ENCODE measurements at regions not wholly inside any gene's neighbourhood (a gene's known extent, or its start where the extent isn't known, plus 50 kb on each side); places are given as distances from the start of the nearest gene placed in this dataset.
A peak's percentile ranks its signal among the peaks of the same experiment; 100 is the strongest.

DNA sequence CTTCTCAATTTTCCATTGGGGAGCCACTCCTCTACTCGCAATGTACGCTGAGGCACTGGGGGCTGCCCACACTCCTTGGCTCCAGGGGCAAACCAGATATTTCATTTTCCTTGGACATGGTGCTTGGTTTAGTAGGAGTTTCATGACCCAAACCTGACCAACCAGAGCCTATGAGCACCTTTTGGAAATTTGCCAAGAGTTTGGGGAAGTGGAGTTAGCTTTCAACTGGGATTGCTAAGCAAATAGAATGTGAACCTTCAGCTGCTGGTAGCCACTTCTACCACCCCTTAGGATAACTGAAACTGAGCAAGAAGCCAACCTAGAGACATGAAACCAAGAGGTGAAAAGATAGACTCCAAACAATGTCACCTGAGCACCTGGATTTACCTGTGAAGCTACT is 74.9 kb upstream of the COL13A1 start:
- no peak for DNase-seq
- 97 to 100% (median 99%) methylated on average over 2 of the region's 2 CpGs for WGBS, 4 donors
- Histone ChIP-seq H3K4me3 (no peak overlapping the region), H3K27ac (no peak overlapping the region), H3K4me1 (replicated peaks in 1 of 2) (peaks cover 6 to 32% of the 10 kb centered on the region in 2 donors), H3K27me3 (no peaks in the 10 kb centered on the region), H3K9me3 (replicated peaks in 1 of 3) (no peaks in the 10 kb centered on the region), H3K36me3 (replicated peaks in 1 of 2) (no peaks in the 10 kb centered on the region)
- intact Hi-C loops (cut with DNase I), result no loop called here
- TF ChIP-seq, protein P1, sequence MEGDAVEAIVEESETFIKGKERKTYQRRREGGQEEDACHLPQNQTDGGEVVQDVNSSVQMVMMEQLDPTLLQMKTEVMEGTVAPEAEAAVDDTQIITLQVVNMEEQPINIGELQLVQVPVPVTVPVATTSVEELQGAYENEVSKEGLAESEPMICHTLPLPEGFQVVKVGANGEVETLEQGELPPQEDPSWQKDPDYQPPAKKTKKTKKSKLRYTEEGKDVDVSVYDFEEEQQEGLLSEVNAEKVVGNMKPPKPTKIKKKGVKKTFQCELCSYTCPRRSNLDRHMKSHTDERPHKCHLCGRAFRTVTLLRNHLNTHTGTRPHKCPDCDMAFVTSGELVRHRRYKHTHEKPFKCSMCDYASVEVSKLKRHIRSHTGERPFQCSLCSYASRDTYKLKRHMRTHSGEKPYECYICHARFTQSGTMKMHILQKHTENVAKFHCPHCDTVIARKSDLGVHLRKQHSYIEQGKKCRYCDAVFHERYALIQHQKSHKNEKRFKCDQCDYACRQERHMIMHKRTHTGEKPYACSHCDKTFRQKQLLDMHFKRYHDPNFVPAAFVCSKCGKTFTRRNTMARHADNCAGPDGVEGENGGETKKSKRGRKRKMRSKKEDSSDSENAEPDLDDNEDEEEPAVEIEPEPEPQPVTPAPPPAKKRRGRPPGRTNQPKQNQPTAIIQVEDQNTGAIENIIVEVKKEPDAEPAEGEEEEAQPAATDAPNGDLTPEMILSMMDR (IDR thresholded peaks at IDR 0.05), result no peak
- TF ChIP-seq POLR2A (IDR thresholded peaks at IDR 0.05), result no peak

DNA sequence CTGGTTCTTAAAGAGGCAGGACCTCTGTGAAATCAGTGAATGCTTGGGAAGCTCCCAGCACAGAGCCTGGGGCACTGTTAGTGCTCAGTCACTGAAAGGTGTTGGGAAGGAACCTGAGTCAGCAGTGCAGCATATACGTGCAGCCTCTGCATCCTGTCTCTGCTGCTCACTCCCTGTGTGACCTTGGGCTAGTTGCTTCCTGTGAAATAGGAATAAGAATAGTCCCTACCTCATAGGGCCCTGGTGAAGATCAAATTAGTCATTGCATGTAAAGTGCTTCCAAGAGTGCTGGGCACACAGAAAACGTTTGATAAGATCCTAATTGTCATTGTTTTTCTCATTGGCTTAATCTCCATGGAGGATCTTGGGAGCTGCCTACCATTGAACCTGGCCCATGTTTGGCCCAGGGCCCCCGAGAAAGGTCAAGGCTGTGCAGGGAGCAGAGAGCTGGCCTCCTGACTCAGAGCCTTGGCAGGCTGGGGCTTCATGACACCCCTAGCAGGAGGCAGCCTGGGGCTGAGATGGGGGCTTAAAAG is 73.3 kb upstream of the COL13A1 start:
- Histone ChIP-seq H3K27me3 (no peaks in the 10 kb centered on the region), H3K36me3 (replicated peaks in 1 of 2) (no peaks in the 10 kb centered on the region), H3K27ac (peak overlapping the region in 3 of 5 donors; percentile 51 to 81 (median 75)), H3K4me1 (replicated peaks in 1 of 2) (peaks cover 6 to 32% of the 10 kb centered on the region in 2 donors), H3K4me3 (no peak overlapping the region), H3K9me3 (replicated peaks in 1 of 3) (no peaks in the 10 kb centered on the region)
- TF ChIP-seq POLR2A (IDR thresholded peaks at IDR 0.05), result no peak
- TF ChIP-seq, protein P1 (IDR thresholded peaks at IDR 0.05), result no peak
- DNase-seq, result peak; percentile 35 to 84 (median 75)
- 10 to 21% (median 15%) methylated on average over 2 to 3 of the region's 3 CpGs for WGBS, 4 donors
- intact Hi-C loops (cut with DNase I), result no loop called here

DNA sequence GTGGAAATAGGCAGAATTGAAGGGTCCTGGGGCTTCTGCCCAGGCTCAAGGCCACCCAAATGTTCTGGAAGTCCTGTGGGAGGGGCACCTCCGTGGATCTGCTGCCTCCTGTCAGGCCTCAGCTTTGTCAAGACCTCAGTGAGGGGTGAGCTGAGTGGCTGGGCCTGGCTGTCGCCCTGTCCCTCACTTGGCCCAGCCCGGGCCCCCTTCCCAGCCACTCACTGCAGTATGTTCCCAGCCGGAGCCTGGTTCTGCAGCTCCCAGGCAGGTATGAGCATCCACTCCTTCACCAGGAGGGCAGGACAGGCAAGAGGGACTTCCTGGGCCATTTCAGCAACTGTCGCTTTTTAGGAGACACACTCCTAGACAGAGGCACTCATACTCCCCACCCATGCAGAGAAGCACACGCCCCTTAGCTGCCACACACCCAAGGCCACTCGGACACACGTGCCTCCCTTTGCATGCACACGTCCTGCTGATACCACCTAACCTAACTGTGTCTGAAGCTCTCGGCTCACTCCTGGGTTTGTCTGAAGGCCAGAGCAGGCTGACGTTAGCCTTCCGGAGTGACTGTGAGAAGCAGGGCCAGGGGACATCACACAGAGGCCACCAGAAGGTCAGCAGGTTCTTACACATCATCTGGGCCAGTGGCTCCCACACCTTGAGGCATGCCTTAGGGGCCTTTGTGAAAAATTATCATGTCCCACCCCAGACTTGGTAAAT is 72.2 kb upstream of the COL13A1 start:
- DNase-seq, result peak in 6 of 7 donors; percentile 27 to 54 (median 52)
- Histone ChIP-seq H3K4me3 (no peak overlapping the region), H3K27me3 (no peaks in the 10 kb centered on the region), H3K4me1 (replicated peaks in 1 of 2) (peaks cover 6 to 32% of the 10 kb centered on the region in 2 donors), H3K27ac (peak overlapping the region in 3 of 5 donors; percentile 51 to 81 (median 75)), H3K9me3 (replicated peaks in 1 of 3) (no peaks in the 10 kb centered on the region), H3K36me3 (replicated peaks in 1 of 2) (no peaks in the 10 kb centered on the region)
- intact Hi-C loops (cut with DNase I), result no loop called here
- WGBS, 4 donors, result 58 to 69% (median 65%) methylated on average over 2 to 12 of the region's 12 CpGs
- no peak for TF ChIP-seq POLR2A (IDR thresholded peaks at IDR 0.05)
- TF ChIP-seq, protein P1 (IDR thresholded peaks at IDR 0.05), result no peak

DNA sequence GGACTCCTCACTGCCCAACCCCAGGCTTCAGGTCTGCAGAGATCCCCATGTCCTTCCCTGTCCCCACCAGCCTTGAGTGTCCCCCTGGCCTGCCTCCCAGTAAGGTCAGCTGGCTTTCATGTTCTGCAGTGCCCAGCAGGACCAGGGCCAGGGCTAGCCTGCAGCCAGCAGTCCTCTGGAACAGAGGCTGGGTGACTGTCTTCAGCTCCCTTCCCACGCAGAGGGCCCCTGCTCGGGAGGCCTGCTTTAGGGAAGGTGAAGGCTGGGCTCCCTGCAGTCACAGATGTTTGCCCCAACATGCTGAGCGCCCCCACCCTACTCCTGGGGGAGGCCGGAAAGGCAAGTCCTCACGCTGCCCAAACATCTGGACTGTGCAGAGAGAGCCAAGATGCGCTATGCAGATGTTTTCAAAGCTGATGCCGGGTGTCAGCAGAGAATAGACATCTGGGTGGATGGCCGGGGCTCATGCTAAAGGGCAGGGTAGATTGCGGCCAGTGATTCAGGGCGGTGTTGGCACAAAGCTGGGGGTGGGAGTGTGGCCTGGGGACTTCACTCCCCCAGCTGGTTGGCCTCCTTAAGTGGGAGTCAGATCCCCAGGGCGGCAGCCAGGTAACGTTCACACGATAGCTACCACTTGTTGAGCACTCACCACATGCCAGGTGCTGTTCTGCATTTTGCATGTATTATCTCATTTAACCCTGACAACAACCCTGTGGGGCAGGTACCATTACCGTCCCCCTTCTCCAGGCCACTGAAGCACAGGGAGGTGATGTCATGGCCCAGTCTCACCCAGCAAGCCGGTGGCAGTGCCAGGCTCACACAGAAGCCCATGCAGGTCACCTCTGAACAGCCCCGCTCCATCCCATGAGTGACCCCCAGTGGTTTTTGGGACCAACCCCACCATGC is 71.2 kb upstream of the COL13A1 start:
- H3K27me3 ChIP-seq, result no peaks in the 10 kb centered on the region
- H3K27ac ChIP-seq, result peak overlapping the region in 2 of 5 donors; percentile 75 to 81
- 63 to 80% (median 74%) methylated on average over 10 to 16 of the region's 16 CpGs for WGBS, 4 donors
- no peaks in the 10 kb centered on the region for H3K9me3 ChIP-seq (replicated peaks in 1 of 3)
- TF ChIP-seq POLR2A (IDR thresholded peaks at IDR 0.05), result no peak
- TF ChIP-seq, protein P1 (IDR thresholded peaks at IDR 0.05), result no peak
- H3K4me3 ChIP-seq, result no peak overlapping the region
- peak; percentile 30 to 65 (median 60) for DNase-seq
- peaks cover 6 to 32% of the 10 kb centered on the region in 2 donors for H3K4me1 ChIP-seq (replicated peaks in 1 of 2)
- no peaks in the 10 kb centered on the region for H3K36me3 ChIP-seq (replicated peaks in 1 of 2)
- intact Hi-C loops (cut with DNase I), result no loop called here
